Upper lobe of left lung (tissue), 6 donors: ENCODE measurements at regions not wholly inside any gene's neighbourhood (a gene's known extent, or its start where the extent isn't known, plus 50 kb on each side); places are given as distances from the start of the nearest gene placed in this dataset.
A peak's percentile ranks its signal among the peaks of the same experiment; 100 is the strongest.
"Not testable (repeated sequence)": the region's sequence is repeated elsewhere in the genome, so short reads cannot be mapped to it uniquely, and the experiment has no call there.

ENCODE experiments used
- ATAC-seq, 2 donors: fragments of 200-7000 bp; cut with Tn5 transposase; one replicate each; pipeline ENCODE4 v1.9.1; 2022; ENCODE audit warnings: mild to moderate bottlenecking in 2 of 2, moderate library complexity in 2 of 2; ENCODE audit not compliant: low FRiP score in 2 of 2
- DNase-seq, 2 donors: peaks; one replicate each; pipeline ENCODE4 v3.0.0-alpha.2; 2019 to 2020
- H3K27ac ChIP-seq, 4 donors: fragments of 200-600 bp; sonication (generic); one replicate each; pipeline ENCODE4 v1.5.1; 2016 to 2019
- H3K27me3 ChIP-seq, 4 donors: fragments of 200-600 bp; sonication (generic); one replicate each; pipeline ENCODE4 v1.5.1; 2017 to 2019
- H3K36me3 ChIP-seq, 4 donors: fragments of 200-600 bp; sonication (generic); one replicate each; pipeline ENCODE4 v1.5.1; 2016 to 2019
- H3K4me1 ChIP-seq, 4 donors: fragments of 200-600 bp; sonication (generic); one replicate each; pipeline ENCODE4 v1.5.1; 2018 to 2019
- H3K4me3 ChIP-seq, 4 donors: fragments of 200-600 bp; sonication (generic); one replicate each; pipeline ENCODE4 v1.5.1; 2017 to 2019; ENCODE audit warnings: mild to moderate bottlenecking in 2 of 4, moderate library complexity in 1 of 4
- H3K9me3 ChIP-seq, 4 donors: fragments of 200-600 bp; sonication (generic); one replicate each; pipeline ENCODE4 v1.5.1; 2018 to 2019
- EP300 ChIP-seq, 4 donors: sonication (generic); formaldehyde crosslinking; IDR thresholded peaks; one replicate each; pipeline ENCODE4 v1.5.1; 2017; ENCODE audit warnings: antibody characterized with exemption in 4 of 4, control low read depth in 2 of 4
- POLR2A ChIP-seq, 4 donors: fragments of 450-650 bp; IDR thresholded peaks; one replicate each; pipeline ENCODE4 v1.5.1; 2016 to 2017; ENCODE audit warnings: antibody characterized with exemption in 4 of 4, mild to moderate bottlenecking in 2 of 4
- POLR2AphosphoS5 ChIP-seq, 2 donors: sonication (generic); formaldehyde crosslinking; IDR thresholded peaks; one replicate each; pipeline ENCODE4 v1.5.1; 2017; ENCODE audit warnings: antibody characterized with exemption in 2 of 2
- WGBS, 2 donors: methylation state at CpG; one replicate each; pipeline ENCODE4 v1.1.5; 2017 to 2018; 5-methylcytosine and 5-hydroxymethylcytosine counted together
- TF ChIP-seq, protein P1 (sequence below), 6 experiments: fragments of 450-650 bp in 4 of 6; fragments of 200-600 bp in 2 of 6; sonication (generic) in 2 of 6; IDR thresholded peaks; one replicate each; pipeline ENCODE4 v1.5.1; 2016 to 2019; ENCODE audit warnings: antibody characterized with exemption in 6 of 6
- donor health status: DM: no; HTN: no; CAD: no; lungs with moderate emphysema.
- donor health status: DM: no; HTN: yes; CAD: no; lungs with severe emphysema.

DNA sequence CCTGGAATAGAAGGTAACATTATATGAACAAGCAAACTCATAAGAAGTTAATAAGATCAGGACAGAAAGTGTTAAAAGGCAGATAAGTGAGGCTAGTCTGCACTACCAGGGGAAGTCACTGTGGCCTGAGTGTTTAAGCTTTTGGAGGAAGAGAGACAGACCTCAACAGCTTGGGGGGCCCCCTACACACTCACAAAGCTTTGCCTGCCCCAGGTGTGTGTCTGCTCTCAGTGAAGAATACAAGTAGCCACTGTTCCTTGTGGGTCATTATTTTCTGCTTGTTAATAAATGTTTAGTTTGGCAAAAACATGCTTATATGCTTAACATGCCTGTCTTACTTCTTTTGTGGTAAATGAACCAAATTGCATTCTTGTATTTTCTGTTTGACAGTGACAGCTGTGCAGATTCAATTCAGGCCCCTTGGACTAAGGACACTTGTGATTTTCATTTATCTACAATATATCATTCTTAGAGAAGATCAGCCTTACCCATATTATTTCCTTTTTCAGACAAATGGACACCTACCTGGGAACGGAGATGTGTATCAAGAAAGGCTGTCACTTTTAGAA is 50.7 kb upstream of the C12orf71 start:
- no peak overlapping the region for H3K27ac ChIP-seq
- no peak for DNase-seq
- TF ChIP-seq POLR2A (IDR thresholded peaks at IDR 0.05): no peak
- TF ChIP-seq EP300 (IDR thresholded peaks at IDR 0.05): no peak
- no peak for TF ChIP-seq POLR2AphosphoS5 (IDR thresholded peaks at IDR 0.05)
- TF ChIP-seq, protein P1, sequence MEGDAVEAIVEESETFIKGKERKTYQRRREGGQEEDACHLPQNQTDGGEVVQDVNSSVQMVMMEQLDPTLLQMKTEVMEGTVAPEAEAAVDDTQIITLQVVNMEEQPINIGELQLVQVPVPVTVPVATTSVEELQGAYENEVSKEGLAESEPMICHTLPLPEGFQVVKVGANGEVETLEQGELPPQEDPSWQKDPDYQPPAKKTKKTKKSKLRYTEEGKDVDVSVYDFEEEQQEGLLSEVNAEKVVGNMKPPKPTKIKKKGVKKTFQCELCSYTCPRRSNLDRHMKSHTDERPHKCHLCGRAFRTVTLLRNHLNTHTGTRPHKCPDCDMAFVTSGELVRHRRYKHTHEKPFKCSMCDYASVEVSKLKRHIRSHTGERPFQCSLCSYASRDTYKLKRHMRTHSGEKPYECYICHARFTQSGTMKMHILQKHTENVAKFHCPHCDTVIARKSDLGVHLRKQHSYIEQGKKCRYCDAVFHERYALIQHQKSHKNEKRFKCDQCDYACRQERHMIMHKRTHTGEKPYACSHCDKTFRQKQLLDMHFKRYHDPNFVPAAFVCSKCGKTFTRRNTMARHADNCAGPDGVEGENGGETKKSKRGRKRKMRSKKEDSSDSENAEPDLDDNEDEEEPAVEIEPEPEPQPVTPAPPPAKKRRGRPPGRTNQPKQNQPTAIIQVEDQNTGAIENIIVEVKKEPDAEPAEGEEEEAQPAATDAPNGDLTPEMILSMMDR (IDR thresholded peaks at IDR 0.05): no peak
- H3K4me3 ChIP-seq: no peak overlapping the region
- WGBS, 2 donors: 89 to 96% methylated on average over 1 of the region's 1 CpG
- no peaks in the 10 kb centered on the region for H3K4me1 ChIP-seq
- H3K9me3 ChIP-seq: no peaks in the 10 kb centered on the region
- ATAC-seq: no peak
- H3K36me3 ChIP-seq: no peaks in the 10 kb centered on the region
- no peaks in the 10 kb centered on the region for H3K27me3 ChIP-seq

- Histone ChIP-seq H3K27ac (no peak overlapping the region), H3K4me3 (no peak overlapping the region), H3K36me3 (no peaks in the 10 kb centered on the region), H3K4me1 (peaks cover 0 to 6% (median 3%) of the 10 kb centered on the region in 4 donors), H3K27me3 (no peaks in the 10 kb centered on the region), H3K9me3 (no peaks in the 10 kb centered on the region)
- ATAC-seq (no peak), DNase-seq (no peak)
- 87 to 92% methylated on average over 2 of the region's 2 CpGs for WGBS, 2 donors
- TF ChIP-seq POLR2A (IDR thresholded peaks at IDR 0.05): no peak
- TF ChIP-seq, protein P1 (IDR thresholded peaks at IDR 0.05): no peak
- no peak for TF ChIP-seq EP300 (IDR thresholded peaks at IDR 0.05)
- TF ChIP-seq POLR2AphosphoS5 (IDR thresholded peaks at IDR 0.05): no peak
Observed at GRCh38 chr12:27140478-27140969, 58.1 kb upstream of the C12orf71 start.

- WGBS, 2 donors: 33 to 36% methylated on average over 3 of the region's 3 CpGs
- H3K9me3 ChIP-seq: no peaks in the 10 kb centered on the region
- no peak overlapping the region for H3K4me3 ChIP-seq
- peaks cover 0 to 6% (median 3%) of the 10 kb centered on the region in 4 donors for H3K4me1 ChIP-seq
- H3K36me3 ChIP-seq: no peaks in the 10 kb centered on the region
- no peak for TF ChIP-seq EP300 (IDR thresholded peaks at IDR 0.05)
- TF ChIP-seq, protein P1 (IDR thresholded peaks at IDR 0.05): peak; percentile 41 to 67 (median 62)
- no peak for TF ChIP-seq POLR2A (IDR thresholded peaks at IDR 0.05)
- no peak for TF ChIP-seq POLR2AphosphoS5 (IDR thresholded peaks at IDR 0.05)
- H3K27ac ChIP-seq: no peak overlapping the region
- H3K27me3 ChIP-seq: no peaks in the 10 kb centered on the region
- ATAC-seq (peak; percentile 89 to 95), DNase-seq (peak in 1 of 2 donors; percentile 64)
Observed at GRCh38 chr12:27142101-27142721, 59.8 kb upstream of the C12orf71 start.

DNA sequence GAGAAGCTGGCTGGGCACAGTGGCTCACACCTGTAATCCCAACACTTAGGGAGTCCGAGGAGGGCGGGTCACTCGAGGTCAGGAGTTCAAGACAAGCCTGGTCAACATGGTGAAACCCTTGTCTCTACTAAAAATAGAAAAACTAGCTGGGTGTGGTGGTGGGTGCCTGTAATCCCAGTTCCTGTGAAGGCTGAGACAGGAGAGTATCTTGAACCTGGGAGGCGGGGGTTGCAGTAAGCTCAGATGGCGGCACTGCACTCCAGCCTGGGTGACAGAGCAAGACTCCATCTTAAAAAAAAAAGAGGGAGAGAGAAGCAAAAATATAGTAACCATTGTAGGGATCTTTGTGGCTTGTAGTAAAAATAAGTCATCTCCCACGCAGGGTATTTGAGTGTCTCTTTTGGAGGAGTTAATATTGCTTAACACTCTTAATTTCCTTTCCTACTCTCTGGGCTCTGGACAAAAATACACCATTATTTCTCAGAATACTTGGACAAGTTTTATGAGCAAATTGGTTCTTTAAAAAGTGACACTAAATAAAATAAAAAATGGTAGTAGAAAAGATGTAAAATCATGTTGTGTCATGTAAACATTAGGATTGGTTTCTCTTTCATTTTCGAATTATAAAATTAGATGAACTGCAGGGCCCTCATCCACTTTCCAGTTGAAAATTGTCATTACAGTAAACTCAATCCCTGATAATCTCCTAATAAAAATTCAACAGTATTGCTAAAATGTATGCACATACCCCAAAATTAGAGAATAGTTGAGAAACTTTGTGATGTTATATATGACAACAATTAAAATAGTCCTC is 61.1 kb upstream of the C12orf71 start:
- Histone ChIP-seq H3K9me3 (no peaks in the 10 kb centered on the region), H3K27me3 (no peaks in the 10 kb centered on the region), H3K4me3 (no peak overlapping the region), H3K4me1 (peaks cover 0 to 6% (median 3%) of the 10 kb centered on the region in 4 donors), H3K27ac (peak overlapping the region in 1 of 4 donors; percentile 16), H3K36me3 (no peaks in the 10 kb centered on the region)
- ATAC-seq (peak in 1 of 2 donors; percentile 14), DNase-seq (peak in 1 of 2 donors; percentile 23)
- 45 to 67% methylated on average over 7 of the region's 7 CpGs for WGBS, 2 donors
- TF ChIP-seq, protein P1 (IDR thresholded peaks at IDR 0.05): no peak
- TF ChIP-seq POLR2AphosphoS5 (IDR thresholded peaks at IDR 0.05) (no peak), EP300 (IDR thresholded peaks at IDR 0.05) (no peak), POLR2A (IDR thresholded peaks at IDR 0.05) (no peak)

DNA sequence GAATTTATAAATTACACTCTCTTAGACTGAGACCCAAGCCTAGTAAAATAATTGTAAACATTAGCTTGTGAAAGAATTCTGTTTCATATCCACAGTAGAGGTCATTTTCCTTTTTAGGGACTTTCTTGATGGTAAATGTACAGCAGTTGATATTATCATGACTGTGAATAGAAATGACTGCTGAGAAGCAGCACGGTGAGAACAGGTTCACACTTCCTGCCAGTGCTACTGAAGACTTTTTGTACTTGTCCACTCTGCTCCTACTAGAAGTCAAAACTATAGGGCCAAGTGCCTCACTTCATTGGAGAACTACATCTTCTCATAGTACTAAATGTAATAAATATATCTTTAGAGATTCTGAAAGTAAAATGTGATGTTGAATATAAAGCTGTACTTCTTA is 63.3 kb upstream of the C12orf71 start:
- H3K4me1 ChIP-seq, H3K9me3 ChIP-seq, H3K27me3 ChIP-seq, H3K4me3 ChIP-seq, H3K27ac ChIP-seq, ATAC-seq, DNase-seq, H3K36me3 ChIP-seq: not testable (repeated sequence)
- WGBS, 2 donors: 11 to 13% methylated on average over 1 of the region's 1 CpG
